OCI-LY3 (cell line): ENCODE measurements at regions not wholly inside any gene's neighbourhood (a gene's known extent, or its start where the extent isn't known, plus 50 kb on each side); places are given as distances from the start of the nearest gene placed in this dataset.

ENCODE experiments used
- H2AFZ ChIP-seq: fragments of 200-600, 300-600 bp; shearing (Covaris generic); 2 replicates; pipeline ENCODE4 v1.6.0; 2014; ENCODE audit warnings: antibody characterized with exemption, low read depth, low read length
- H3K27ac ChIP-seq: fragments of 200-600, 300-600 bp; sonication (generic); 2 replicates; pipeline ENCODE4 v1.5.1; 2014; ENCODE audit warnings: mild to moderate bottlenecking, low read length, moderate library complexity, mixed read lengths
- H3K27me3 ChIP-seq: fragments of 200-600, 300-600 bp; sonication (generic); 2 replicates; pipeline ENCODE4 v1.6.1; 2014; ENCODE audit warnings: low read depth, low read length, mixed read lengths
- H3K36me3 ChIP-seq: fragments of 200-600, 300-600 bp; sonication (generic); replicated peaks from 2 replicates; pipeline ENCODE3; 2014; ENCODE audit warnings: low read depth, low read length, mixed read lengths
- H3K4me1 ChIP-seq: fragments of 300-600, 200-600 bp; sonication (generic); 2 replicates; pipeline ENCODE4 v1.6.1; 2014; ENCODE audit warnings: low read length, mixed read lengths
- H3K4me2 ChIP-seq: fragments of 200-600, 300-600 bp; sonication (generic); 2 replicates; pipeline ENCODE4 v1.6.1; 2014; ENCODE audit warnings: low read length, mixed read lengths
- H3K4me3 ChIP-seq: fragments of 300-600, 200-600 bp; sonication (generic); 2 replicates; pipeline ENCODE4 v1.5.1; 2014; ENCODE audit warnings: antibody characterized with exemption, mild to moderate bottlenecking, low read length, moderate library complexity
- H3K79me2 ChIP-seq: fragments of 300-600, 200-600 bp; shearing (Covaris generic); 2 replicates; pipeline ENCODE4 v1.6.1; 2014; ENCODE audit warnings: mild to moderate bottlenecking, low read length, mixed read lengths
- H3K9ac ChIP-seq: fragments of 300-600, 200-600 bp; shearing (Covaris generic); 2 replicates; pipeline ENCODE4 v1.6.0; 2014; ENCODE audit warnings: mild to moderate bottlenecking, low read length, moderate library complexity
- H3K9me3 ChIP-seq: fragments of 200-600, 300-600 bp; shearing (Covaris generic); 2 replicates; pipeline ENCODE4 v1.6.1; 2014; ENCODE audit warnings: low read length, mixed read lengths; ENCODE audit not compliant: insufficient read depth
- H4K20me1 ChIP-seq: fragments of 200-600, 300-600 bp; sonication (generic); 2 replicates; pipeline ENCODE4 v1.6.1; 2016; ENCODE audit warnings: low read length, mixed read lengths; ENCODE audit not compliant: insufficient read depth
- EZH2phosphoT487 ChIP-seq: fragments of 200-600 bp; shearing (Covaris generic); IDR thresholded peaks from 2 replicates; pipeline ENCODE4 v1.6.1; 2018; ENCODE audit warnings: antibody characterized with exemption, mixed run types, low read depth
- TF ChIP-seq, protein P1 (sequence below): fragments of 200-600, 300-600 bp; sonication (generic); IDR thresholded peaks from 2 replicates; pipeline ENCODE4 v1.5.1; 2014; ENCODE audit warnings: antibody characterized with exemption, low read length, low read depth

DNA sequence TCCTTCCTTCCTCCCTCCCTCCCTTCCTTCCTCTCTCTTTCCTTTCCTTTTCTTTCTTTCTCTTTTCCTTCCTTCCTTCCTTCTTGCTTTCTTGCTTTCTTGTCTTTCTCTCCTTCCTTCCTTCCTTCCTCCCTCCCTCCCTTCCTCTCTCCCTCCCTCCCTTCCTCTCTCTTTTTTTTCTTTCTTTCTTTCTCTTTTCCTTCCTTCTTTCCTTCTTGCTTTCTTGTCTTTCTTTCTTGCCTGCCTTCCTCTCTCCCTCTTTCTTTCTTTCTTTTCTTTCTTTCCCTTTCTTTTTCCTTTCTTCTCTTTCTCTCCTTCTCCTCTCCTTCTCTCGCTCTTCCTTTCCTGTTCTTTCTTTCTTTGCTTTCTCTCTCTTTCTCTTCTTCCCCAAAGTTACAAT is 728.4 kb upstream of the ADAMTS5 start:
- Histone ChIP-seq H3K4me1 (no peaks in the 10 kb centered on the region), H3K27ac (no peak overlapping the region), H3K27me3 (no peaks in the 10 kb centered on the region), H3K36me3 (no peaks in the 10 kb centered on the region), H3K4me2 (no peak overlapping the region), H3K4me3 (no peak overlapping the region), H3K79me2 (no peaks in the 10 kb centered on the region), H3K9me3 (no peaks in the 10 kb centered on the region), H3K9ac (no peak overlapping the region), H4K20me1 (no peaks in the 10 kb centered on the region), H2AFZ (no peak overlapping the region)
- TF ChIP-seq, protein P1, sequence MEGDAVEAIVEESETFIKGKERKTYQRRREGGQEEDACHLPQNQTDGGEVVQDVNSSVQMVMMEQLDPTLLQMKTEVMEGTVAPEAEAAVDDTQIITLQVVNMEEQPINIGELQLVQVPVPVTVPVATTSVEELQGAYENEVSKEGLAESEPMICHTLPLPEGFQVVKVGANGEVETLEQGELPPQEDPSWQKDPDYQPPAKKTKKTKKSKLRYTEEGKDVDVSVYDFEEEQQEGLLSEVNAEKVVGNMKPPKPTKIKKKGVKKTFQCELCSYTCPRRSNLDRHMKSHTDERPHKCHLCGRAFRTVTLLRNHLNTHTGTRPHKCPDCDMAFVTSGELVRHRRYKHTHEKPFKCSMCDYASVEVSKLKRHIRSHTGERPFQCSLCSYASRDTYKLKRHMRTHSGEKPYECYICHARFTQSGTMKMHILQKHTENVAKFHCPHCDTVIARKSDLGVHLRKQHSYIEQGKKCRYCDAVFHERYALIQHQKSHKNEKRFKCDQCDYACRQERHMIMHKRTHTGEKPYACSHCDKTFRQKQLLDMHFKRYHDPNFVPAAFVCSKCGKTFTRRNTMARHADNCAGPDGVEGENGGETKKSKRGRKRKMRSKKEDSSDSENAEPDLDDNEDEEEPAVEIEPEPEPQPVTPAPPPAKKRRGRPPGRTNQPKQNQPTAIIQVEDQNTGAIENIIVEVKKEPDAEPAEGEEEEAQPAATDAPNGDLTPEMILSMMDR = no peak
- TF ChIP-seq EZH2phosphoT487 = no peak

DNA sequence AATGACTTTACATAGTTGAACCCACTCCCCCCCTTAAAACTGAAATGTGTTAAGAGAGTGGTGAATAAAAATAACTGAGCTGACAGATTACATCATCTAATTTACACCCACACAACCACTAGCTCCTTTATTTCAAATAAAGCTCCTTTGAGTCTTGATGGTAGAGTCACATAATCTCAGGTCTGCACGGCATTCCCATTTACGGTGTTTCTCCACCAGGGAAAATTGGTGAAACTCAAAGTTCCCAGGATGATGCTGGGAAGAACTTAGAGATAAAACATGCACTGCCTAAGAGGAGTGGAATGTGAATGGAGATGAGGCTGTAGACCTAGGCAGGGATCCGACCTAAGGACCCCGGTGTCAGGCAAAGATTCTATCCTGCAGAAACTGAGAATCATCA is 727.8 kb upstream of the ADAMTS5 start:
- no peaks in the 10 kb centered on the region for H3K4me1 ChIP-seq
- no peaks in the 10 kb centered on the region for H3K9me3 ChIP-seq
- H4K20me1 ChIP-seq = no peaks in the 10 kb centered on the region
- no peaks in the 10 kb centered on the region for H3K36me3 ChIP-seq
- no peak overlapping the region for H3K9ac ChIP-seq
- no peak overlapping the region for H3K4me3 ChIP-seq
- H3K27me3 ChIP-seq = no peaks in the 10 kb centered on the region
- H2AFZ ChIP-seq = no peak overlapping the region
- no peaks in the 10 kb centered on the region for H3K79me2 ChIP-seq
- no peak overlapping the region for H3K4me2 ChIP-seq
- H3K27ac ChIP-seq = no peak overlapping the region
- TF ChIP-seq, protein P1 = no peak
- no peak for TF ChIP-seq EZH2phosphoT487

DNA sequence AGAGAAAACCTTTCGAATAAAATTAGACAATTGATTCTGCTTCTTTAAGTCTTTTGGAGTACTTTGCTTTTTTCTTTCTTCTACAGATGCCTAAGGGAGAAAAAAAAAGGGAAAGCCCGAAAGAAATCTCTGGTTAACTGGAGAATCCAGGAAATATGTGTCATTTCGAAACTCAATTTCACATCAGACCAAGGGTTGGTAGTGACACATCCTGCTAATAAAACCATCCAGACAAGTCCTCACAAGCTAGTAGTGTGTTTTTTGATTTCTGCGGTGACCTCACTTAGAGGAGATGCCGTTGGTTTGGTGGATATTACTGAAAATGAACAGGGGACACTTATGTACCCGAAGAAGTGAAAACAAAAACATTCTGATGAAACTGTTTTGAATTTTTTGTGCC is 726.5 kb upstream of the ADAMTS5 start:
- no peaks in the 10 kb centered on the region for H3K79me2 ChIP-seq
- no peaks in the 10 kb centered on the region for H3K36me3 ChIP-seq
- no peak overlapping the region for H3K4me3 ChIP-seq
- no peak overlapping the region for H3K4me2 ChIP-seq
- no peaks in the 10 kb centered on the region for H4K20me1 ChIP-seq
- H3K27me3 ChIP-seq = no peaks in the 10 kb centered on the region
- H3K9ac ChIP-seq = no peak overlapping the region
- H3K27ac ChIP-seq = no peak overlapping the region
- H3K4me1 ChIP-seq = no peaks in the 10 kb centered on the region
- no peaks in the 10 kb centered on the region for H3K9me3 ChIP-seq
- TF ChIP-seq, protein P1 = no peak
- TF ChIP-seq EZH2phosphoT487 = no peak
- H2AFZ ChIP-seq = no peak overlapping the region

DNA sequence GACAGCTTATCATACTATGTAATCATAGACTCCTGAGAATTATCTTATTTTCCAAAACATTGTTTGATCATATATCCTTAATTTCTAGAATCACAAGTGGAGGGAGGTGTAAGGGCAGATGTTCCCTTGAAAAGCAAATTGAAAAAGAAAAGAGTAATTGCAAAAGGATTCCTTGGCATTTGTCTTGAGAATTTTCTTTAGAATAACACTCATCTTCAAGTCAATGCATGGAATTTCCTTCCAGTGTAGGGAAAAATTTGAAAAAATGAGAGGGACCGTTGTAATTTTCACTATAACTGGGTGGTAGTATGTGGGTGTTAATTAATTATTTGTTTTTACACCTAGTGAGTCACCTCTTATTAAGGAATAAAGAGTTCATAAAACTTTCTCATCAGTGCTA is 724.6 kb upstream of the ADAMTS5 start:
- Histone ChIP-seq H3K27me3 (no peaks in the 10 kb centered on the region), H3K27ac (no peak overlapping the region)

More for the DNA sequence above, 724.6 kb upstream of the ADAMTS5 start:
- Histone ChIP-seq H3K79me2 (no peaks in the 10 kb centered on the region), H3K4me1 (no peaks in the 10 kb centered on the region), H2AFZ (no peak overlapping the region), H3K9me3 (no peaks in the 10 kb centered on the region), H3K9ac (no peak overlapping the region), H3K36me3 (no peaks in the 10 kb centered on the region), H3K4me3 (no peak overlapping the region), H4K20me1 (no peaks in the 10 kb centered on the region), H3K4me2 (no peak overlapping the region)
- TF ChIP-seq, protein P1 = no peak
- no peak for TF ChIP-seq EZH2phosphoT487
